ENCODE measurements at regions not wholly inside any gene's neighbourhood (a gene's known extent, or its start where the extent isn't known, plus 50 kb on each side); places are given as distances from the start of the nearest gene placed in this dataset.

GRCh38 chr1:198864695-198865094 is 225.9 kb downstream of the PTPRC start:
- no peak for DNase-seq (ENCODE audit: low spot score)

- DNase-seq (ENCODE audit: low spot score) = no peak
These were observed 226.5 kb downstream of the PTPRC start for GRCh38 chr1:198865319-198865718.

GRCh38 chr1:198867182-198867581 is 228.3 kb downstream of the PTPRC start:
- no peak for DNase-seq (ENCODE audit: low spot score)

GRCh38 chr1:198873696-198874230 is 234.9 kb downstream of the PTPRC start:
- no peak for DNase-seq (ENCODE audit: low spot score)

- DNase-seq (ENCODE audit: low spot score) = no peak
These were observed 237.6 kb downstream of the PTPRC start for GRCh38 chr1:198876371-198876871.

GRCh38 chr1:198878566-198878965 is 239.7 kb downstream of the PTPRC start:
- DNase-seq (ENCODE audit: low spot score) = no peak

- no peak for DNase-seq (ENCODE audit: low spot score)
These were observed 241.0 kb downstream of the PTPRC start for GRCh38 chr1:198879711-198880306.

GRCh38 chr1:198880397-198880796 is 241.6 kb downstream of the PTPRC start:
- DNase-seq (ENCODE audit: low spot score) = no peak

- DNase-seq (ENCODE audit: low spot score) = peak; percentile 84
These were observed 242.2 kb downstream of the PTPRC start for GRCh38 chr1:198880818-198881597.

GRCh38 chr1:198883184-198883583 is 244.3 kb downstream of the PTPRC start:
- DNase-seq (ENCODE audit: low spot score) = no peak

GRCh38 chr1:198887866-198888265 is 249.0 kb downstream of the PTPRC start:
- DNase-seq (ENCODE audit: low spot score) = no peak

GRCh38 chr1:198888379-198888943 is 249.6 kb downstream of the PTPRC start:
- DNase-seq (ENCODE audit: low spot score) = no peak

- no peak for DNase-seq (ENCODE audit: low spot score)
These were observed 250.3 kb downstream of the PTPRC start for GRCh38 chr1:198889101-198889500.

GRCh38 chr1:198889749-198890148 is 250.9 kb downstream of the PTPRC start:
- no peak for DNase-seq (ENCODE audit: low spot score)

- DNase-seq (ENCODE audit: low spot score) = peak; percentile 34
These were observed 251.5 kb downstream of the PTPRC start for GRCh38 chr1:198890214-198890930.

- no peak for DNase-seq (ENCODE audit: low spot score)
These were observed 253.2 kb downstream of the PTPRC start for GRCh38 chr1:198892065-198892464.

GRCh38 chr1:198893141-198893540 is 254.3 kb downstream of the PTPRC start:
- DNase-seq (ENCODE audit: low spot score) = no peak

GRCh38 chr1:198893763-198894444 is 255.1 kb downstream of the PTPRC start:
- DNase-seq (ENCODE audit: low spot score) = no peak

GRCh38 chr1:198901266-198901665 is 262.4 kb downstream of the PTPRC start:
- no peak for DNase-seq (ENCODE audit: low spot score)

- DNase-seq (ENCODE audit: low spot score) = no peak
These were observed 263.8 kb downstream of the PTPRC start for GRCh38 chr1:198902655-198903054.

GRCh38 chr1:198903203-198903602 is 264.4 kb downstream of the PTPRC start:
- no peak for DNase-seq (ENCODE audit: low spot score)

- DNase-seq (ENCODE audit: low spot score) = no peak
These were observed 264.8 kb downstream of the PTPRC start for GRCh38 chr1:198903621-198904020.
